Kidney (tissue), 13 donors: ENCODE measurements at regions not wholly inside any gene's neighbourhood (a gene's known extent, or its start where the extent isn't known, plus 50 kb on each side); places are given as distances from the start of the nearest gene placed in this dataset.

Source experiments
- DNase-seq, 5 donors: peaks; one replicate each; pipeline ENCODE4 v3.0.0-alpha.2; 2013 to 2020
- FAIRE-seq: peaks from 2 replicates; lab custom pipeline; 2012; peaks lifted over from hg19 to GRCh38; lab: Jason Lieb, UNC
- H3K27ac ChIP-seq, 2 donors: one replicate each; pipeline ENCODE4 v1.7.0; 2013; ENCODE audit warnings: low read depth in 2 of 2, low read length in 2 of 2, inconsistent platforms in 1 of 2
- H3K27me3 ChIP-seq: one replicate; pipeline ENCODE4 v1.7.1; 2013; ENCODE audit warnings: low read length, inconsistent platforms; ENCODE audit not compliant: control insufficient read depth, insufficient read depth
- H3K36me3 ChIP-seq, 3 donors: one replicate each; pipeline versions ENCODE4 v1.7.0 to v1.7.1; 2013; ENCODE audit warnings: low read length in 3 of 3, control low read depth in 1 of 3, inconsistent platforms in 1 of 3; ENCODE audit not compliant: insufficient read depth in 3 of 3, control insufficient read depth in 2 of 3
- H3K4me1 ChIP-seq, 3 donors: one replicate each; pipeline versions ENCODE4 v1.7.0 to v1.7.1; 2013; ENCODE audit warnings: low read length in 3 of 3, inconsistent platforms in 1 of 3, low read depth in 1 of 3; ENCODE audit not compliant: control insufficient read depth in 2 of 3, insufficient read depth in 2 of 3
- H3K4me3 ChIP-seq, 3 donors: one replicate each; pipeline versions ENCODE4 v1.7.0 to v1.8.1; 2013; ENCODE audit warnings: low read length in 3 of 3, control low read depth in 1 of 3, inconsistent platforms in 1 of 3
- H3K9ac ChIP-seq, 3 donors: one replicate each; pipeline versions ENCODE4 v1.7.0 to v1.7.1; 2013; ENCODE audit warnings: low read length in 3 of 3, control low read depth in 1 of 3, inconsistent platforms in 1 of 3
- H3K9me3 ChIP-seq, 3 donors: one replicate each; pipeline versions ENCODE4 v1.7.0 to v1.7.1; 2013; ENCODE audit warnings: low read length in 3 of 3, control low read depth in 1 of 3, inconsistent platforms in 1 of 3; ENCODE audit not compliant: control insufficient read depth in 2 of 3, insufficient read depth in 1 of 3
- CTCF ChIP-seq: IDR thresholded peaks from 3 replicates; pipeline ENCODE4 v1.5.1; 2012; ENCODE audit warnings: mild to moderate bottlenecking, moderate library complexity, borderline replicate concordance; ENCODE audit not compliant: insufficient read depth; ENCODE audit errors: extremely low read depth
- intact Hi-C: fragments of 100-400 bp; cut with DNase I; formaldehyde crosslinking; loops from one replicate; pipeline ENCODE4 v1.11.1; 2022
- donor health status: control.
- donor health status: control.
- donor health status: control.
- donor health status: control.
- donor health status: control.
- donor health status: DM: yes; HTN: yes; CAD: no.
- donor health status: Normal renal cell carcinoma (clear cell type).

GRCh38 chr4:104938624-104939023 is 208.1 kb upstream of the TET2 start:
- Histone ChIP-seq H3K27ac (no peak overlapping the region), H3K9me3 (peaks cover 0 to 3% (median 0%) of the 10 kb centered on the region in 3 donors), H3K9ac (no peak overlapping the region), H3K36me3 (no peaks in the 10 kb centered on the region), H3K4me3 (no peak overlapping the region), H3K4me1 (no peaks in the 10 kb centered on the region), H3K27me3 (no peaks in the 10 kb centered on the region)
- no peak for TF ChIP-seq CTCF
- FAIRE-seq (no peak), DNase-seq (no peak)
- intact Hi-C loops: no loop called here

- no peak overlapping the region for H3K27ac ChIP-seq
- no peaks in the 10 kb centered on the region for H3K4me1 ChIP-seq
- H3K9ac ChIP-seq: no peak overlapping the region
- DNase-seq (no peak), FAIRE-seq (no peak)
- intact Hi-C loops: no loop called here
- H3K4me3 ChIP-seq: no peak overlapping the region
- H3K27me3 ChIP-seq: no peaks in the 10 kb centered on the region
- H3K36me3 ChIP-seq: no peaks in the 10 kb centered on the region
- no peaks in the 10 kb centered on the region for H3K9me3 ChIP-seq
- no peak for TF ChIP-seq CTCF
Measured at GRCh38 chr4:104940927-104941326, 205.7 kb upstream of the TET2 start.

- Histone ChIP-seq H3K27ac (no peak overlapping the region), H3K4me1 (no peaks in the 10 kb centered on the region), H3K9me3 (no peaks in the 10 kb centered on the region), H3K36me3 (no peaks in the 10 kb centered on the region), H3K4me3 (no peak overlapping the region), H3K27me3 (no peaks in the 10 kb centered on the region), H3K9ac (no peak overlapping the region)
- no peak for TF ChIP-seq CTCF
- intact Hi-C loops: no loop called here
- DNase-seq (no peak), FAIRE-seq (no peak)
Measured at GRCh38 chr4:104941661-104942062, 205.0 kb upstream of the TET2 start.
